WERI-Rb-1 (cell line): ENCODE measurements at regions not wholly inside any gene's neighbourhood (a gene's known extent, or its start where the extent isn't known, plus 50 kb on each side); places are given as distances from the start of the nearest gene placed in this dataset.

Experiments used
- DNase-seq: peaks from one replicate; pipeline ENCODE4 v3.0.0-alpha.2; 2020
- H3K27ac ChIP-seq: fragments of 250-450 bp; sonication (Bioruptor Pico); 2 replicates; pipeline ENCODE4 v1.5.1; 2020; ENCODE audit warnings: mild to moderate bottlenecking, moderate library complexity
- H3K27me3 ChIP-seq: fragments of 250-450 bp; sonication (Bioruptor Pico); 2 replicates; pipeline ENCODE4 v1.5.1; 2021; ENCODE audit warnings: mild to moderate bottlenecking, low read depth, moderate library complexity; ENCODE audit not compliant: insufficient read depth, severe bottlenecking
- H3K36me3 ChIP-seq: fragments of 250-450 bp; sonication (Bioruptor Pico); 2 replicates; pipeline ENCODE4 v1.5.1; 2020; ENCODE audit warnings: mild to moderate bottlenecking, moderate library complexity
- H3K4me3 ChIP-seq: 2 replicates; pipeline ENCODE4 v1.5.1; 2011; ENCODE audit warnings: low read depth, mild to moderate bottlenecking, control low read depth, low read length
- H3K9me3 ChIP-seq: fragments of 250-450 bp; sonication (Bioruptor Pico); 2 replicates; pipeline ENCODE4 v1.5.1; 2021; ENCODE audit warnings: mild to moderate bottlenecking, moderate library complexity; ENCODE audit not compliant: severe bottlenecking
- TF ChIP-seq, protein P1 (sequence below): IDR thresholded peaks from 2 replicates; pipeline ENCODE4 v1.5.1; 2011; ENCODE audit warnings: low read depth, mild to moderate bottlenecking, control low read depth, inconsistent platforms, low read length

DNA sequence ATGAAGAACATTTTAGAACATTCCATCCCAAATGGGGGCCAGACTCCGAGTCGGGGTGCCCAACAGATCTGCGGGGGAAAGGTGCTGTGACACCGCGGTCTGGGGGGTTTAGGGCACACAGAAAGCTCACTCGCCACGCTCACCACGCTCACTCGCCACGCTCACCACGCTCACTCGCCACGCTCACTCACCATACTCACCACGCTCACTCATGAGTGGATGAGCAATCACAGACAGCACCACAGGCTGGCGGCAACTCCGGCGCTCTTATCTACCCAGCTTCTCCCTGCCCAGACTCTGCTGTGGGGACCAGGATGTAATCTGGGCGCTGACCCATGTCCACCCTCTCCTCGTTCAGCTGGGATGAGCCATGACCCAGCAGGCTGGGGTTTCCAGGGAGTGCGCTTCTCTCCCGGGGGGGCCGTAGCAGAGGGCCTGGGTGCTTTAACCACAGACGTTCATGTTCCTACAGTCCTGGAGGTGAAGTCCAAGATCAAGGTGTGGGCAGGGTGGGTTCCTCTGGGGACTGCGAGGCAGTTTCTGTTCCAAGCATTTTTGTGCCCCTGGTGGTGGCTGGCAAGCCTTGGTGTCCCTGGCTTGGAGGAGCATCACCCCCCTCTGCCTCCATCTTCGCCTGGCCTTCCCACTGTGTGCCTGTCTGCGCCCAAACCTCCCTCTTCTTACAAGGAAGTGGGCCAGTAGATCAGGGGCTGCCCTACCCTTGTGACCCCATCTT lies 141.2 kb downstream of the CTTN start:
- DNase-seq: no peak
- Histone ChIP-seq H3K27me3 (no peaks in the 10 kb centered on the region), H3K4me3 (no peak overlapping the region), H3K9me3 (no peaks in the 10 kb centered on the region), H3K27ac (no peak overlapping the region), H3K36me3 (no peaks in the 10 kb centered on the region)
- TF ChIP-seq, protein P1, sequence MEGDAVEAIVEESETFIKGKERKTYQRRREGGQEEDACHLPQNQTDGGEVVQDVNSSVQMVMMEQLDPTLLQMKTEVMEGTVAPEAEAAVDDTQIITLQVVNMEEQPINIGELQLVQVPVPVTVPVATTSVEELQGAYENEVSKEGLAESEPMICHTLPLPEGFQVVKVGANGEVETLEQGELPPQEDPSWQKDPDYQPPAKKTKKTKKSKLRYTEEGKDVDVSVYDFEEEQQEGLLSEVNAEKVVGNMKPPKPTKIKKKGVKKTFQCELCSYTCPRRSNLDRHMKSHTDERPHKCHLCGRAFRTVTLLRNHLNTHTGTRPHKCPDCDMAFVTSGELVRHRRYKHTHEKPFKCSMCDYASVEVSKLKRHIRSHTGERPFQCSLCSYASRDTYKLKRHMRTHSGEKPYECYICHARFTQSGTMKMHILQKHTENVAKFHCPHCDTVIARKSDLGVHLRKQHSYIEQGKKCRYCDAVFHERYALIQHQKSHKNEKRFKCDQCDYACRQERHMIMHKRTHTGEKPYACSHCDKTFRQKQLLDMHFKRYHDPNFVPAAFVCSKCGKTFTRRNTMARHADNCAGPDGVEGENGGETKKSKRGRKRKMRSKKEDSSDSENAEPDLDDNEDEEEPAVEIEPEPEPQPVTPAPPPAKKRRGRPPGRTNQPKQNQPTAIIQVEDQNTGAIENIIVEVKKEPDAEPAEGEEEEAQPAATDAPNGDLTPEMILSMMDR: no peak

DNA sequence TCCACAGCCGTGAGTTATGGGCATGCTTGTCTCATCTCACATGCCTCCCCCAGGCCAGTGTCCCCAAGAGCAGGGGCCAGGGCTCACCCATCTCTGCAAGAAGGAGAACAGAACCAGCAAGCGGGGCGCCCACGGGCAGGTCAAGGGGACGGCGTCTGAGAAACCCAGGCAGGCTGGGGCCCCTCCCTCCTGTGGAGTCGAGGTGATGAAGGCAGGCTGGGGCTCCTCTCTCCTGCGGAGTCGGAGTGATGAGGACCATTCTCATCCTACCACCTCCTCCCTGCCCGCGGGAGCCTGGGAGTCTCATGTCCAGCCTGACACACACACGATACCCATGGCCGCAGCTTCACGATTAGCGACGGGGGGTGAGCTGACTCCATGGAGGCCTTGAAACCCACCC lies 141.9 kb downstream of the CTTN start:
- H3K27ac ChIP-seq: no peak overlapping the region
- no peaks in the 10 kb centered on the region for H3K27me3 ChIP-seq
- no peaks in the 10 kb centered on the region for H3K36me3 ChIP-seq
- TF ChIP-seq, protein P1: no peak
- H3K9me3 ChIP-seq: no peaks in the 10 kb centered on the region
- no peak for DNase-seq
- no peak overlapping the region for H3K4me3 ChIP-seq

DNA sequence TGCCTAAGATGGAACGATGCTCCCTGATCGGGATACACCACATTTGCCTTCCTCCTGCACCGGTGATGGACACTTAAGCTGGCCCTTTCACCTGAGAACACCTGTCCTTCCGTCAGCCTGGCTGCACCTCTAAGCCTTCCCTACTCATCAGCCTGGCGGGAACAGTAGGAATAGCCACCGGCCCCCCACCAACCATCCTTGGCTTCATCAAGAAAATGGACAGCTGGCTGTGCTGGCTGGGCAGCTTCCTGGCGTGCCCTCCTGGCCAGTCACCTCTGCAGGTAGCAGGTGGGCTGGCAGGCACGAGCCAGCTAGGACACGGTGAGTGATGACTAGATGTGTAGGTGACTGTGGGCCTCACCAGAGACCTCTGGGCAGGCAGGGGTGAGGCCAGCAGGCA lies 142.8 kb downstream of the CTTN start:
- TF ChIP-seq, protein P1: no peak
- DNase-seq: no peak
- Histone ChIP-seq H3K4me3 (no peak overlapping the region), H3K27ac (no peak overlapping the region), H3K27me3 (no peaks in the 10 kb centered on the region), H3K36me3 (no peaks in the 10 kb centered on the region), H3K9me3 (no peaks in the 10 kb centered on the region)

DNA sequence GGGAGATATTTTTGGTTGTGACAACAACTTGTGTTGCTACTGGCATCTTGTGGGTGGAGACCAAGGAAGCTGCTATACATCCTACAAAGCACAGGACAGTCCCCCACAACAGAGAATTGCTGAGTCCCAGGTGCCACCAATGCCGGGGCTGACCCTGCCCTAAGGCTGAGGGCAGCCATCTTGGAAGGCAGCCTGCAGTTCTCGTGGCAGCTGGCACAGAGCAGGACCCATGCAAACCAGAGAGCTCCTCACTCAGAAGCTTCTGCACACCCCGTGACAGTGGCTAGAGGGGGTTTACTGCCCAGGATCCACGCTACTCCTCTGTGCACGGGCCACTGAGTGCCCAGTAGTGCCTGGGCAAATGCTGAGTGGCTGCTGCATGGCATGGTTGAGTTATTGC lies 143.4 kb downstream of the CTTN start:
- no peaks in the 10 kb centered on the region for H3K36me3 ChIP-seq
- no peak overlapping the region for H3K4me3 ChIP-seq
- DNase-seq: no peak
- no peaks in the 10 kb centered on the region for H3K9me3 ChIP-seq
- H3K27me3 ChIP-seq: no peaks in the 10 kb centered on the region
- TF ChIP-seq, protein P1: no peak
- H3K27ac ChIP-seq: no peak overlapping the region

DNA sequence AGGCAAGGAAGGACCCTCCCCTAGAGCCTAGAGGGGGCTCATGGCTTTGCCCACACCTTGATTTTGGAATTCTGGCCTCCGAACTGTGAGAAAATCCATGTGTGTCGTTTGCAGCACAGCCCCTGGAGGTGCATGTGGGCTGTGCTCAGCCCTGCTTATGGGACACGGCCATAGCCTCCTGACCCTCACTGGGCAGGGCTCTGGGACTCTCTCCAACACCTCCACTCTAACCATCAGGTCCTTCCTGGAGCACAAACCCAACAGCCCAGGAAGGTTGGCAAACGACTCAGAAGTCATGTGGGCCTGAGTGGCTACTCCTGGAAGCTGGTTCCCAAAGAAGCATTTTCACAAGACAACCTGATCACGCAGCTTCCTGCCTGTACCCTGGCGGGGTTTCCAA lies 144.1 kb downstream of the CTTN start:
- DNase-seq: no peak
- H3K27ac ChIP-seq: no peak overlapping the region
- H3K9me3 ChIP-seq: no peaks in the 10 kb centered on the region
- no peak overlapping the region for H3K4me3 ChIP-seq
- H3K36me3 ChIP-seq: no peaks in the 10 kb centered on the region
- H3K27me3 ChIP-seq: no peaks in the 10 kb centered on the region
- TF ChIP-seq, protein P1: no peak

DNA sequence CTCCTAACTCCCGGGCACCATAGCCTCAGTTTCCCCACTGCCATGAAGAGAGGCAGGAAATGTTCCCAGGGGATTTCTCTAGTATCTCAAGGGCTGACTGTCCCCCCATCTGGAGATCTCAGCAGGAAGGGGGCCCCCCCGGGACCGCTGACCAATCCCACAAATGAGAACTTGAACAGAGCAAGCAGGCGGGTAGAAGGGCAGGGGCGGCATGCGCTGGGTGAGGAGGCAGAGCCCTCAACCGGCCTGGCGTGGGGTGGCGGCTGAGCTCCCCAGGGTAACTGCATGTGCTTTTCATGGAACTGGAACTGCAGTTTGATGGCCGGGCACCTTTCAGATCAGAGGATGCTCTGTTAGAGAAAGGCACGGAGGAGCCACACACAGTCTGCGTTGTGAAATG lies 144.5 kb downstream of the CTTN start:
- Histone ChIP-seq H3K27ac (no peak overlapping the region), H3K36me3 (no peaks in the 10 kb centered on the region), H3K4me3 (no peak overlapping the region), H3K9me3 (no peaks in the 10 kb centered on the region), H3K27me3 (no peaks in the 10 kb centered on the region)
- DNase-seq: no peak
- TF ChIP-seq, protein P1: no peak
